H9 (cell line): ENCODE measurements at regions not wholly inside any gene's neighbourhood (a gene's known extent, or its start where the extent isn't known, plus 50 kb on each side); places are given as distances from the start of the nearest gene placed in this dataset.

Experiments
- DNase-seq: peaks from one replicate; pipeline ENCODE4 v3.0.0-alpha.2; 2017
- H2AFZ ChIP-seq: one replicate; pipeline ENCODE4 v1.6.1; 2013; ENCODE audit warnings: mild to moderate bottlenecking, low read length, control low read depth, moderate library complexity
- H2AK5ac ChIP-seq: 2 replicates; pipeline ENCODE4 v1.6.1; 2013; ENCODE audit warnings: low read length, control low read depth, mixed read lengths; ENCODE audit not compliant: insufficient read length
- H2BK120ac ChIP-seq: one replicate; pipeline ENCODE4 v1.6.1; 2013; ENCODE audit warnings: low read depth, mild to moderate bottlenecking, low read length, control low read depth, inconsistent platforms; ENCODE audit not compliant: poor library complexity, severe bottlenecking
- H2BK12ac ChIP-seq: 2 replicates; pipeline ENCODE4 v1.6.1; 2013; ENCODE audit warnings: low read length, control low read depth, mixed read lengths, low read depth; ENCODE audit not compliant: insufficient read length
- H2BK15ac ChIP-seq: 2 replicates; pipeline ENCODE4 v1.6.1; 2013; ENCODE audit warnings: low read depth, low read length, control low read depth
- H2BK20ac ChIP-seq: one replicate; pipeline ENCODE4 v1.6.1; 2013; ENCODE audit warnings: low read depth, mild to moderate bottlenecking, low read length, control low read depth, inconsistent platforms; ENCODE audit not compliant: poor library complexity, severe bottlenecking
- H2BK5ac ChIP-seq: 2 replicates; pipeline ENCODE4 v1.6.1; 2013; ENCODE audit warnings: low read length, control low read depth, mixed read lengths; ENCODE audit not compliant: insufficient read length
- H3K14ac ChIP-seq: 2 replicates; pipeline ENCODE4 v1.6.1; 2013; ENCODE audit warnings: low read length, control low read depth; ENCODE audit not compliant: insufficient read depth
- H3K18ac ChIP-seq: 2 replicates; pipeline ENCODE4 v1.6.1; 2013; ENCODE audit warnings: low read depth, mild to moderate bottlenecking, mixed read lengths, low read length, control low read depth; ENCODE audit not compliant: insufficient read length
- H3K23ac ChIP-seq: 2 replicates; pipeline ENCODE4 v1.6.1; 2013; ENCODE audit warnings: low read length, control low read depth, mixed read lengths, low read depth; ENCODE audit not compliant: insufficient read length
- H3K23me2 ChIP-seq: 2 replicates; pipeline ENCODE4 v1.6.1; 2013; ENCODE audit warnings: low read depth, mild to moderate bottlenecking, mixed read lengths, low read length, control low read depth; ENCODE audit not compliant: insufficient read length, poor library complexity, severe bottlenecking
- H3K27ac ChIP-seq: 2 replicates; pipeline ENCODE4 v1.5.1; 2013; ENCODE audit warnings: low read length, control low read depth, mixed read lengths, low read depth; ENCODE audit not compliant: insufficient read length
- H3K27me3 ChIP-seq: 2 replicates; pipeline ENCODE4 v1.6.1; 2013; ENCODE audit warnings: low read length, control low read depth, inconsistent platforms; ENCODE audit not compliant: insufficient read depth
- H3K4ac ChIP-seq: 2 replicates; pipeline ENCODE4 v1.6.1; 2013; ENCODE audit warnings: low read depth, mild to moderate bottlenecking, control low read depth, inconsistent platforms, low read length, moderate library complexity
- H3K4me1 ChIP-seq: 2 replicates; pipeline ENCODE4 v1.6.1; 2013; ENCODE audit warnings: low read length, control low read depth, inconsistent platforms; ENCODE audit not compliant: insufficient read depth
- H3K4me2 ChIP-seq: 2 replicates; pipeline ENCODE4 v1.6.1; 2013; ENCODE audit warnings: low read length, control low read depth, mixed read lengths; ENCODE audit not compliant: insufficient read length, insufficient read depth
- H3K56ac ChIP-seq: 2 replicates; pipeline ENCODE4 v1.6.1; 2013; ENCODE audit warnings: low read depth, mild to moderate bottlenecking, mixed read lengths, low read length, control low read depth; ENCODE audit not compliant: insufficient read length
- H3K79me1 ChIP-seq: 2 replicates; pipeline ENCODE4 v1.6.1; 2013; ENCODE audit warnings: low read depth, mild to moderate bottlenecking, moderate library complexity, low read length, control low read depth, inconsistent platforms; ENCODE audit not compliant: insufficient read depth, poor library complexity, severe bottlenecking
- H3K79me2 ChIP-seq: 2 replicates; pipeline ENCODE4 v1.6.1; 2013; ENCODE audit warnings: low read length, control low read depth, inconsistent platforms; ENCODE audit not compliant: insufficient read depth
- H3K9ac ChIP-seq: 2 replicates; pipeline ENCODE4 v1.6.1; 2013; ENCODE audit warnings: low read length, control low read depth, mixed read lengths; ENCODE audit not compliant: insufficient read length; ENCODE audit errors: extremely low read depth
- H3K9me3 ChIP-seq: one replicate; pipeline ENCODE4 v1.6.1; 2013; ENCODE audit warnings: low read depth, low read length, inconsistent platforms; ENCODE audit not compliant: control insufficient read depth
- H3T11ph ChIP-seq: one replicate; pipeline ENCODE4 v1.6.1; 2013; ENCODE audit warnings: mild to moderate bottlenecking, low read length, control low read depth, inconsistent platforms
- H4K20me1 ChIP-seq: one replicate; pipeline ENCODE4 v1.6.1; 2013; ENCODE audit not compliant: control insufficient read depth, insufficient read length, insufficient read depth
- H4K5ac ChIP-seq: 2 replicates; pipeline ENCODE4 v1.6.1; 2013; ENCODE audit warnings: low read depth, mild to moderate bottlenecking, mixed read lengths, low read length, control low read depth; ENCODE audit not compliant: insufficient read length
- H4K8ac ChIP-seq: replicated peaks from 2 replicates; pipeline ENCODE4 v1.6.1; 2013; ENCODE audit warnings: low read length, control low read depth, mixed read lengths, low read depth; ENCODE audit not compliant: insufficient read length
- H4K91ac ChIP-seq: 2 replicates; pipeline ENCODE4 v1.6.1; 2013; ENCODE audit warnings: low read depth, mild to moderate bottlenecking, moderate library complexity, mixed read lengths, low read length, control low read depth; ENCODE audit not compliant: insufficient read length
- H3K27ac Mint-ChIP-seq, 3 experiments: 2 replicates in 2 of 3; 3 replicates in 1 of 3; pipeline ENCODE4 v1.8.0; 2020 to 2021; ENCODE audit warnings: mixed read lengths in 3 of 3, mild to moderate bottlenecking in 1 of 3, moderate library complexity in 1 of 3
- H3K27me3 Mint-ChIP-seq: 2 replicates; pipeline ENCODE4 v1.8.0; 2021; ENCODE audit warnings: low read depth, mild to moderate bottlenecking, moderate library complexity, mixed read lengths
- H3K36me3 Mint-ChIP-seq, 3 experiments: 2 replicates in 2 of 3; 3 replicates in 1 of 3; pipeline ENCODE4 v1.8.0; 2020 to 2021; ENCODE audit warnings: low read depth in 3 of 3, mixed read lengths in 3 of 3; ENCODE audit not compliant: insufficient read depth in 1 of 3
- H3K4me1 Mint-ChIP-seq, 2 experiments: 2 replicates each; pipeline ENCODE4 v1.8.0; 2020; ENCODE audit warnings: mixed read lengths in 2 of 2
- H3K4me3 Mint-ChIP-seq, 2 experiments: 2 replicates in 1 of 2; 3 replicates in 1 of 2; pipeline ENCODE4 v1.8.0; 2020 to 2021; ENCODE audit warnings: mild to moderate bottlenecking in 2 of 2, mixed read lengths in 2 of 2, moderate library complexity in 1 of 2
- H3K9me3 Mint-ChIP-seq, 2 experiments: 2 replicates in 1 of 2; 3 replicates in 1 of 2; pipeline ENCODE4 v1.8.0; 2020; ENCODE audit warnings: mild to moderate bottlenecking in 2 of 2, mixed read lengths in 2 of 2, moderate library complexity in 1 of 2
- WGBS: extraction: QIAGEN DNeasy Blood & Tissue Kit; methylation state at CpG from one replicate; pipeline ENCODE4 v1.1.7; 2013; ENCODE audit warnings: missing lambda C conversion rate, low lambda C conversion rate, mixed read lengths; ENCODE audit not compliant: insufficient read length; ENCODE audit errors: extremely low coverage; 5-methylcytosine and 5-hydroxymethylcytosine counted together
- TF ChIP-seq, protein P1 (sequence below): fragments of 200-600 bp; sonication (generic); conservative IDR thresholded peaks from 3 replicates; pipeline ENCODE4 v1.8.0; 2021; ENCODE audit warnings: antibody characterized with exemption, mild to moderate bottlenecking

GRCh38 chr9:1421436-1421835, 371.3 kb downstream of the DMRT2 start:
- Mint-ChIP-seq H3K27ac (no peak overlapping the region), H3K27me3 (no peaks in the 10 kb centered on the region; the same call in 1 of the 2 replicates), H3K9me3 (peaks cover 41 to 80% of the 10 kb centered on the region in 2 experiments), H3K36me3 (peaks cover 0 to 12% (median 3%) of the 10 kb centered on the region in 3 experiments; a peak in 2 of 7 replicates), H3K4me1 (no peaks in the 10 kb centered on the region), H3K4me3 (no peak overlapping the region)
- Histone ChIP-seq H2BK15ac (no peak overlapping the region), H3K23me2 (no peaks in the 10 kb centered on the region), H2BK12ac (no peak overlapping the region), H4K20me1 (no peaks in the 10 kb centered on the region), H3K79me2 (no peaks in the 10 kb centered on the region), H3T11ph (no peak overlapping the region), H2AK5ac (no peak overlapping the region), H3K18ac (no peak overlapping the region), H3K27ac (no peak overlapping the region), H4K8ac (no peak overlapping the region), H3K56ac (no peak overlapping the region), H3K14ac (no peak overlapping the region), H3K9me3 (peaks cover 18% of the 10 kb centered on the region), H3K27me3 (no peaks in the 10 kb centered on the region), H3K79me1 (no peaks in the 10 kb centered on the region), H3K4me1 (no peaks in the 10 kb centered on the region), H4K5ac (no peak overlapping the region), H3K23ac (no peak overlapping the region), H2AFZ (no peak overlapping the region), H2BK120ac (no peak overlapping the region), H3K4me2 (no peak overlapping the region), H3K4ac (no peak overlapping the region), H2BK20ac (no peak overlapping the region), H4K91ac (no peak overlapping the region), H2BK5ac (no peak overlapping the region), H3K9ac (no peak overlapping the region)
- WGBS, result no CpG with 5 or more reads among the region's 4 CpGs
- TF ChIP-seq, protein P1, sequence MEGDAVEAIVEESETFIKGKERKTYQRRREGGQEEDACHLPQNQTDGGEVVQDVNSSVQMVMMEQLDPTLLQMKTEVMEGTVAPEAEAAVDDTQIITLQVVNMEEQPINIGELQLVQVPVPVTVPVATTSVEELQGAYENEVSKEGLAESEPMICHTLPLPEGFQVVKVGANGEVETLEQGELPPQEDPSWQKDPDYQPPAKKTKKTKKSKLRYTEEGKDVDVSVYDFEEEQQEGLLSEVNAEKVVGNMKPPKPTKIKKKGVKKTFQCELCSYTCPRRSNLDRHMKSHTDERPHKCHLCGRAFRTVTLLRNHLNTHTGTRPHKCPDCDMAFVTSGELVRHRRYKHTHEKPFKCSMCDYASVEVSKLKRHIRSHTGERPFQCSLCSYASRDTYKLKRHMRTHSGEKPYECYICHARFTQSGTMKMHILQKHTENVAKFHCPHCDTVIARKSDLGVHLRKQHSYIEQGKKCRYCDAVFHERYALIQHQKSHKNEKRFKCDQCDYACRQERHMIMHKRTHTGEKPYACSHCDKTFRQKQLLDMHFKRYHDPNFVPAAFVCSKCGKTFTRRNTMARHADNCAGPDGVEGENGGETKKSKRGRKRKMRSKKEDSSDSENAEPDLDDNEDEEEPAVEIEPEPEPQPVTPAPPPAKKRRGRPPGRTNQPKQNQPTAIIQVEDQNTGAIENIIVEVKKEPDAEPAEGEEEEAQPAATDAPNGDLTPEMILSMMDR, result no peak
- no peak for DNase-seq
